Lung (tissue), 11 donors: ENCODE measurements at regions not wholly inside any gene's neighbourhood (a gene's known extent, or its start where the extent isn't known, plus 50 kb on each side); places are given as distances from the start of the nearest gene placed in this dataset.
"Not testable (repeated sequence)": the region's sequence is repeated elsewhere in the genome, so short reads cannot be mapped to it uniquely, and the experiment has no call there.

Source experiments
- ATAC-seq: fragments of 200-7000 bp; cut with Tn5 transposase; one replicate; pipeline ENCODE4 v1.9.1; 2020; ENCODE audit warnings: moderate number of reproducible peaks; ENCODE audit not compliant: insufficient read depth, low FRiP score
- DNase-seq, 3 donors: peaks; one replicate each; pipeline ENCODE4 v3.0.0-alpha.2; 2013 to 2017
- H3K27ac ChIP-seq, 2 donors: one replicate each; pipeline ENCODE4 v1.5.1; 2013; ENCODE audit warnings: mild to moderate bottlenecking in 2 of 2, moderate library complexity in 2 of 2, control low read depth in 1 of 2, inconsistent platforms in 1 of 2, low read depth in 1 of 2, low read length in 1 of 2
- H3K27me3 ChIP-seq, 3 donors: one replicate each; pipeline ENCODE4 v1.5.1; 2013; ENCODE audit warnings: low read length in 2 of 3; ENCODE audit not compliant: control insufficient read depth in 3 of 3, insufficient read depth in 3 of 3
- H3K36me3 ChIP-seq, 4 donors: one replicate each; pipeline ENCODE4 v1.5.1; 2013; ENCODE audit warnings: low read length in 4 of 4, mild to moderate bottlenecking in 1 of 4, moderate library complexity in 1 of 4; ENCODE audit not compliant: control insufficient read depth in 4 of 4, insufficient read depth in 4 of 4
- H3K4me1 ChIP-seq, 5 donors: one replicate each; pipeline ENCODE4 v1.5.1; 2013; ENCODE audit warnings: low read length in 5 of 5, mild to moderate bottlenecking in 2 of 5, moderate library complexity in 1 of 5; ENCODE audit not compliant: control insufficient read depth in 5 of 5, insufficient read depth in 5 of 5
- H3K4me3 ChIP-seq: one replicate; pipeline ENCODE4 v1.5.1; 2013; ENCODE audit warnings: mild to moderate bottlenecking, control low read depth, moderate library complexity
- H3K9ac ChIP-seq, 2 donors: one replicate each; pipeline ENCODE4 v1.5.1; 2013; ENCODE audit warnings: low read length in 2 of 2, control low read depth in 1 of 2; ENCODE audit not compliant: insufficient read depth in 1 of 2
- H3K9me3 ChIP-seq, 4 donors: one replicate each; pipeline ENCODE4 v1.5.1; 2013; ENCODE audit warnings: low read length in 3 of 4, mild to moderate bottlenecking in 1 of 4, moderate library complexity in 1 of 4; ENCODE audit not compliant: control insufficient read depth in 4 of 4, insufficient read depth in 3 of 4
- CTCF ChIP-seq: IDR thresholded peaks from 2 replicates; pipeline ENCODE4 v1.5.1; 2012; ENCODE audit warnings: mild to moderate bottlenecking; ENCODE audit errors: control extremely low read depth, extremely low read depth
- WGBS, 2 donors: extraction: QIAGEN DNeasy Blood & Tissue Kit; methylation state at CpG; one replicate each; pipeline ENCODE4 v1.1.7; 2013; 5-methylcytosine and 5-hydroxymethylcytosine counted together
- donor health status: control.
- donor health status: control.
- donor health status: Bipolar disorder and iron deficiency.
- donor health status: healthy.
- donor health status: DM: yes; HTN: yes; CAD: no.

GRCh38 chr17:83026311-83026811 is 53.0 kb upstream of the METRNL start:
- Histone ChIP-seq H3K4me3 (no peak overlapping the region), H3K9me3 (no peaks in the 10 kb centered on the region), H3K9ac (no peak overlapping the region), H3K36me3 (peaks cover 0 to 5% (median 1%) of the 10 kb centered on the region in 4 donors), H3K27ac (no peak overlapping the region), H3K27me3 (no peaks in the 10 kb centered on the region), H3K4me1 (no peaks in the 10 kb centered on the region)
- DNase-seq (no peak), ATAC-seq (no peak)
- no peak for TF ChIP-seq CTCF
- WGBS, 2 donors: 57 to 62% methylated on average over 14 of the region's 14 CpGs

DNA sequence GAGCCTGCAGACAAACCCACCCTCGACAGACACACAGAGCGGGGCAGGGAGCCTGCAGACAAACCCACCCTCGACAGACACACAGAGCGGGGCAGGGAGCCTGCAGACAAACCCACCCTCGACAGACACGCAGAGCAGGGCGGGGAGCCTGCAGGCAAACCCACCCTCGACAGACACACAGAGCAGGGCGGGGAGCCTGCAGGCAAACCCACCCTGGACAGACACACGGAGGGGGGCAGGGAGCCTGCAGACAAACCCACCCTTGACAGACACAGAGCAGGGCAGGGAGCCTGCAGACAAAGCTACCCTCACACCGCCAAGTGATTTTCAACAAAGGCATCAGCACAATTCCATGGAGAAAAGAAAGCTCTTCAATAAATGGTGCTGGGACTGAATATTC is 52.5 kb upstream of the METRNL start:
- not testable (repeated sequence) for ATAC-seq, DNase-seq, H3K4me1 ChIP-seq, H3K9me3 ChIP-seq, H3K27me3 ChIP-seq, H3K27ac ChIP-seq, H3K4me3 ChIP-seq, H3K36me3 ChIP-seq, H3K9ac ChIP-seq
- WGBS, 2 donors: 73 to 81% methylated on average over 11 of the region's 11 CpGs

DNA sequence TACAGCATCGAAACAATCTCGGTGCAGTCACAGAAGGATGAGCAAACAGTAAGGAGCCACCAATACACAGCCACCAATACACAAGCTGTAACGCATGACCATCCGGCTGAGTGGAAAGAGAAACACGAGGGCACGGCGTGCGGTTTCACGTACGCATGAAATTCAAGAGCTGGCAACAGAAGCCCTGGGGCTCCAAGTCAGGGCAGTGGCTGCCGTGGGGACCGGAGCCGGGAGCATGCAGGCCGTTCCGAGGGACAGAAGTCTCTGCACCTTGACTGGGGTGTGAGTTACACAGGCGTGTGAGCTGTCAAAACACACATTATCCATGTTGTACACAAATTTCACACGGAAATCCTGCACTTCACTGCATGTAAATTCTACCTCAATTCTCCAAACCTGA is 50.6 kb upstream of the METRNL start:
- Histone ChIP-seq H3K9ac (no peak overlapping the region), H3K27me3 (no peaks in the 10 kb centered on the region), H3K9me3 (no peaks in the 10 kb centered on the region), H3K4me1 (no peaks in the 10 kb centered on the region), H3K36me3 (peaks cover 0 to 5% (median 3%) of the 10 kb centered on the region in 4 donors), H3K27ac (no peak overlapping the region), H3K4me3 (no peak overlapping the region)
- 96 to 97% methylated on average over 17 of the region's 17 CpGs for WGBS, 2 donors
- no peak for DNase-seq
- ATAC-seq: no peak
- no peak for TF ChIP-seq CTCF

DNA sequence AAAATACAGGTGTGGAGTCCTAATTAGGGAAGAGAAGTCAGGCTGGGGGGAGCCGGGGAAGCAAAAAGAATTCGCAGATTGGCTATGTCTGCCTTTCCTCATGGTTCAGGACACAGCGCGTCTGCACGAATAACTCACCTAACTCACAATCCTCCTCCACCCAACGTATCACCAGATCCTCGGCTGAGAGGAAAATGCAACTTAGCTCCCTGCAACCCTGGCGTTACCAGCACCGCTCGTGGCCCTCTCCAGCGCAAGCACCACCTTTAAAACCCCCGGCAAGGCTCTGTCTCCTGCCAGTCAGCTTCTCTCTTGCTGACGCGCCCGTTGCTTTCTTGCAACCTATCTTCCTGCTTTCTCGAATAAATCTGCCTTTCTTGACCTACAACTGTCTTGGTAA is 49.8 kb upstream of the METRNL start:
- no peak for TF ChIP-seq CTCF
- Histone ChIP-seq H3K9me3 (no peaks in the 10 kb centered on the region), H3K36me3 (peaks cover 0 to 5% (median 3%) of the 10 kb centered on the region in 4 donors), H3K27me3 (no peaks in the 10 kb centered on the region), H3K4me1 (no peaks in the 10 kb centered on the region), H3K4me3 (no peak overlapping the region), H3K27ac (no peak overlapping the region), H3K9ac (no peak overlapping the region)
- DNase-seq (no peak), ATAC-seq (no peak)
- WGBS, 2 donors: 91 to 92% methylated on average over 16 of the region's 16 CpGs
